Keratinocyte (primary cell): ENCODE measurements at regions not wholly inside any gene's neighbourhood (a gene's known extent, or its start where the extent isn't known, plus 50 kb on each side); places are given as distances from the start of the nearest gene placed in this dataset.
A peak's percentile ranks its signal among the peaks of the same experiment; 100 is the strongest.

ENCODE experiments used
- DNase-seq: peaks from one replicate; pipeline ENCODE4 v3.0.0-alpha.2; 2011; ENCODE audit warnings: low read depth, missing footprints, low spot score
- FAIRE-seq: peaks from 2 replicates; lab custom pipeline; 2011; peaks lifted over from hg19 to GRCh38; lab: Jason Lieb, UNC
- H2AFZ ChIP-seq: 2 replicates; pipeline ENCODE4 v1.6.0; 2012; ENCODE audit warnings: low read length, control low read depth, inconsistent platforms; ENCODE audit not compliant: control insufficient read depth
- H3K27ac ChIP-seq: 2 replicates; pipeline ENCODE4 v1.5.1; 2011; ENCODE audit warnings: low read length; ENCODE audit not compliant: control insufficient read depth, insufficient read depth
- H3K27me3 ChIP-seq: 3 replicates; pipeline ENCODE4 v1.6.0; 2011; ENCODE audit warnings: low read length; ENCODE audit not compliant: control insufficient read depth, insufficient read depth; ENCODE audit errors: extremely low read depth
- H3K36me3 ChIP-seq, 2 experiments: 2 replicates in 1 of 2; 3 replicates in 1 of 2; pipeline ENCODE4 v1.5.1; 2011; ENCODE audit warnings: low read length in 2 of 2, mild to moderate bottlenecking in 1 of 2; ENCODE audit not compliant: control insufficient read depth in 2 of 2, insufficient read depth in 2 of 2; ENCODE audit errors: extremely low read depth in 1 of 2
- H3K4me1 ChIP-seq: 3 replicates; pipeline ENCODE4 v1.5.1; 2011; ENCODE audit warnings: low read length; ENCODE audit not compliant: control insufficient read depth, insufficient read depth; ENCODE audit errors: extremely low read depth
- H3K4me2 ChIP-seq: 3 replicates; pipeline ENCODE4 v1.6.0; 2011; ENCODE audit warnings: low read depth, low read length; ENCODE audit not compliant: control insufficient read depth, insufficient read depth; ENCODE audit errors: extremely low read depth
- H3K4me3 ChIP-seq, 3 experiments: fragments of 200-600 bp in 1 of 3; sonication (generic) in 1 of 3; 2 replicates in 2 of 3; 3 replicates in 1 of 3; pipeline ENCODE4 v1.5.1; 2011 to 2016; ENCODE audit warnings: low read length in 3 of 3, mild to moderate bottlenecking in 3 of 3, control low read depth in 2 of 3, inconsistent platforms in 1 of 3, low read depth in 1 of 3, mixed read lengths in 1 of 3, mixed run types in 1 of 3, moderate library complexity in 1 of 3; ENCODE audit not compliant: control insufficient read depth in 2 of 3, insufficient read depth in 2 of 3; ENCODE audit errors: extremely low read depth in 1 of 3
- H3K79me2 ChIP-seq: 2 replicates; pipeline ENCODE4 v1.6.0; 2012; ENCODE audit warnings: low read length; ENCODE audit not compliant: control insufficient read depth, insufficient read depth
- H3K9ac ChIP-seq: 3 replicates; pipeline ENCODE4 v1.6.0; 2011; ENCODE audit warnings: low read length; ENCODE audit not compliant: control insufficient read depth, insufficient read depth; ENCODE audit errors: extremely low read depth
- H3K9me1 ChIP-seq: 3 replicates; pipeline ENCODE4 v1.6.0; 2011; ENCODE audit warnings: low read length; ENCODE audit not compliant: control insufficient read depth, insufficient read depth; ENCODE audit errors: extremely low read depth
- H3K9me3 ChIP-seq: 2 replicates; pipeline ENCODE4 v1.5.1; 2012; ENCODE audit warnings: low read depth, low read length; ENCODE audit not compliant: control insufficient read depth
- H4K20me1 ChIP-seq: 3 replicates; pipeline ENCODE4 v1.6.0; 2011; ENCODE audit warnings: low read length; ENCODE audit not compliant: control insufficient read depth, insufficient read depth; ENCODE audit errors: extremely low read depth
- CTCF ChIP-seq, 3 experiments: IDR thresholded peaks in 1 of 3; conservative IDR thresholded peaks in 1 of 3; optimal IDR thresholded peaks in 1 of 3; 2 replicates in 2 of 3; 3 replicates in 1 of 3; pipeline versions ENCODE3 to v1.5.1; 2011; ENCODE audit warnings: low read length in 3 of 3, mild to moderate bottlenecking in 3 of 3, moderate library complexity in 2 of 3, control low read depth in 1 of 3, inconsistent platforms in 1 of 3; ENCODE audit not compliant: insufficient read depth in 2 of 3; ENCODE audit errors: extremely low read depth in 1 of 3
- EZH2 ChIP-seq: IDR thresholded peaks from one replicate; pipeline ENCODE4 v1.6.1; 2012; ENCODE audit warnings: inconsistent platforms, mild to moderate bottlenecking, low read length, moderate library complexity
- dilution Hi-C: fragments of 300-500 bp; cut with MboI; formaldehyde crosslinking; loops from one replicate; pipeline ENCODE4 v1.7.0; 2020; ENCODE audit warnings: low sequenced_read_pairs; ENCODE audit not compliant: extremely low pct_ligation_motif_present

GRCh38 chr2:133777574-133777960 is 209.3 kb upstream of the NCKAP5 start:
- dilution Hi-C loops, result no loop called here
- FAIRE-seq, result peak; percentile 58
- no peak overlapping the region for H2AFZ ChIP-seq

GRCh38 chr2:133780099-133780996 is 212.1 kb upstream of the NCKAP5 start:
- FAIRE-seq (peak; percentile 94), DNase-seq (peak; percentile 35)
- dilution Hi-C loops, result no loop called here
- H3K4me2 ChIP-seq, result no peak overlapping the region
- no peaks in the 10 kb centered on the region for H4K20me1 ChIP-seq
- no peaks in the 10 kb centered on the region for H3K27me3 ChIP-seq
- no peaks in the 10 kb centered on the region for H3K9me1 ChIP-seq
- no peaks in the 10 kb centered on the region for H3K79me2 ChIP-seq
- no peak overlapping the region for H3K9ac ChIP-seq
- no peak overlapping the region for H3K27ac ChIP-seq
- H2AFZ ChIP-seq, result no peak overlapping the region
- H3K9me3 ChIP-seq, result no peaks in the 10 kb centered on the region
- H3K4me3 ChIP-seq, result no peak overlapping the region
- no peaks in the 10 kb centered on the region for H3K36me3 ChIP-seq
- H3K4me1 ChIP-seq, result no peaks in the 10 kb centered on the region
- TF ChIP-seq EZH2 (no peak), CTCF (optimal IDR thresholded peaks at IDR 0.05 in 1 of 3, IDR thresholded peaks at IDR 0.05 in 1 of 3, conservative IDR thresholded peaks at IDR 0.05 in 1 of 3; ENCODE audit: extremely low read depth in 1 of 3, insufficient read depth in 2 of 3, low read length in 3 of 3) (peak; percentile 73 to 77 (median 76))

More at GRCh38 chr2:133777574-133777960, 209.3 kb upstream of the NCKAP5 start:
- Histone ChIP-seq H3K79me2 (no peaks in the 10 kb centered on the region), H3K4me2 (no peak overlapping the region), H3K9ac (no peak overlapping the region), H3K9me1 (no peaks in the 10 kb centered on the region), H3K27me3 (no peaks in the 10 kb centered on the region), H3K27ac (no peak overlapping the region), H3K4me1 (no peaks in the 10 kb centered on the region), H3K9me3 (no peaks in the 10 kb centered on the region), H3K36me3 (no peaks in the 10 kb centered on the region), H4K20me1 (no peaks in the 10 kb centered on the region), H3K4me3 (no peak overlapping the region)
- DNase-seq, result no peak
- TF ChIP-seq EZH2 (no peak), CTCF (optimal IDR thresholded peaks at IDR 0.05 in 1 of 3, IDR thresholded peaks at IDR 0.05 in 1 of 3, conservative IDR thresholded peaks at IDR 0.05 in 1 of 3; ENCODE audit: extremely low read depth in 1 of 3, insufficient read depth in 2 of 3, low read length in 3 of 3) (peak in 1 of 3 experiments; percentile 25)
